B cell (primary cell): ENCODE measurements at regions not wholly inside any gene's neighbourhood (a gene's known extent, or its start where the extent isn't known, plus 50 kb on each side); places are given as distances from the start of the nearest gene placed in this dataset.

ENCODE experiments used
- ATAC-seq: fragments of 200-7000 bp; cut with Tn5 transposase; one replicate; pipeline ENCODE4 v1.10.0; 2021; ENCODE audit warnings: low read depth, mild to moderate bottlenecking, moderate number of reproducible peaks, moderate library complexity
- CTCF ChIA-PET: fragments of 350-600 bp; sonication (Branson Sonifier 250); formaldehyde crosslinking; loops from one replicate; lab custom pipeline; 2021; ENCODE audit warnings: antibody characterized with exemption, inconsistent platforms; lab: Charles Lee
- POLR2A ChIA-PET: fragments of 350-600 bp; sonication (Branson Sonifier 250); formaldehyde crosslinking; loops from one replicate; lab custom pipeline; 2021; ENCODE audit warnings: antibody characterized with exemption; lab: Charles Lee
- DNase-seq: peaks from one replicate; pipeline ENCODE4 v3.0.0; 2013
- H2AFZ ChIP-seq: 2 replicates; pipeline ENCODE4 v1.6.1; 2012; ENCODE audit warnings: mild to moderate bottlenecking, low read depth, low read length; ENCODE audit not compliant: insufficient read depth, poor library complexity, severe bottlenecking
- H3K27ac ChIP-seq, 2 donors: 1 replicate in 1 of 2; 2 replicates in 1 of 2; pipeline ENCODE4 v1.5.1; 2012 to 2013; ENCODE audit warnings: low read length in 2 of 2, mild to moderate bottlenecking in 2 of 2, moderate library complexity in 1 of 2
- H3K27me3 ChIP-seq, 4 experiments: fragments of 200-600 bp in 1 of 4; sonication (generic) in 1 of 4; replicated peaks in 1 of 4; 1 replicate in 2 of 4; 2 replicates in 2 of 4; pipeline versions ENCODE4 v1.6.1 to v1.7.0; 2013 to 2016; ENCODE audit warnings: low read length in 3 of 4, mild to moderate bottlenecking in 2 of 4, mixed read lengths in 1 of 4, moderate library complexity in 1 of 4; ENCODE audit not compliant: insufficient read depth in 4 of 4, control insufficient read depth in 3 of 4; ENCODE audit errors: control extremely low read depth in 1 of 4
- H3K36me3 ChIP-seq, 2 experiments: replicated peaks in 1 of 2; 1 replicate in 1 of 2; 2 replicates in 1 of 2; pipeline versions ENCODE4 v1.6.1 to v1.7.1; 2013; ENCODE audit warnings: low read length in 1 of 2; ENCODE audit not compliant: insufficient read depth in 2 of 2, control insufficient read depth in 1 of 2; ENCODE audit errors: control extremely low read depth in 1 of 2, extremely low read depth in 1 of 2
- H3K4me1 ChIP-seq, 2 donors: fragments of 200-600 bp in 1 of 2; sonication (generic) in 1 of 2; 1 replicate in 1 of 2; 2 replicates in 1 of 2; pipeline versions ENCODE4 v1.5.1 to v1.6.1; 2013 to 2017; ENCODE audit warnings: low read length in 2 of 2; ENCODE audit not compliant: control insufficient read depth in 2 of 2, insufficient read depth in 2 of 2
- H3K4me2 ChIP-seq: replicated peaks from 2 replicates; pipeline ENCODE3; 2012; ENCODE audit warnings: mild to moderate bottlenecking, low read depth, low read length; ENCODE audit not compliant: poor library complexity, severe bottlenecking
- H3K4me3 ChIP-seq, 5 experiments: fragments of 200-600 bp in 1 of 5; sonication (generic) in 1 of 5; 1 replicate in 3 of 5; 2 replicates in 2 of 5; pipeline versions ENCODE4 v1.5.1 to v1.7.0; 2011 to 2016; ENCODE audit warnings: low read length in 4 of 5, mild to moderate bottlenecking in 4 of 5, low read depth in 2 of 5, control low read depth in 1 of 5, moderate library complexity in 1 of 5; ENCODE audit not compliant: insufficient read depth in 1 of 5; ENCODE audit errors: control extremely low read depth in 1 of 5, extremely low read depth in 1 of 5
- H3K79me2 ChIP-seq: fragments of 200-600 bp; sonication (generic); one replicate; pipeline ENCODE4 v1.6.0; 2016; ENCODE audit warnings: low read length; ENCODE audit not compliant: control insufficient read depth, insufficient read depth
- H3K9ac ChIP-seq: fragments of 200-600 bp; sonication (generic); 2 replicates; pipeline ENCODE4 v1.6.1; 2017; ENCODE audit warnings: mild to moderate bottlenecking, low read length, moderate library complexity
- H3K9me3 ChIP-seq, 3 donors: one replicate each; pipeline versions ENCODE4 v1.6.1 to v1.7.1; 2013; ENCODE audit warnings: low read length in 2 of 3; ENCODE audit not compliant: control insufficient read depth in 2 of 3, insufficient read depth in 1 of 3; ENCODE audit errors: control extremely low read depth in 1 of 3
- H4K20me1 ChIP-seq: 2 replicates; pipeline ENCODE4 v1.6.0; 2012; ENCODE audit warnings: mild to moderate bottlenecking, low read length; ENCODE audit not compliant: insufficient read depth, control insufficient read depth, poor library complexity, severe bottlenecking
- H3K27ac Mint-ChIP-seq: one replicate; pipeline ENCODE4 v1.8.0; 2021; ENCODE audit warnings: mixed read lengths
- H3K27me3 Mint-ChIP-seq: one replicate; pipeline ENCODE4 v1.8.0; 2021; ENCODE audit warnings: mixed read lengths
- H3K4me1 Mint-ChIP-seq: one replicate; pipeline ENCODE4 v1.8.0; 2021; ENCODE audit warnings: mixed read lengths
- H3K4me3 Mint-ChIP-seq: one replicate; pipeline ENCODE4 v1.8.0; 2021; ENCODE audit warnings: mixed read lengths
- H3K9me3 Mint-ChIP-seq: one replicate; pipeline ENCODE4 v1.8.0; 2022; ENCODE audit warnings: mixed read lengths; ENCODE audit not compliant: insufficient read depth
- CTCF ChIP-seq: fragments of 200-600 bp; IDR thresholded peaks from one replicate; pipeline ENCODE4 v1.8.0; 2022; ENCODE audit warnings: antibody characterized with exemption, mild to moderate bottlenecking
- EZH2 ChIP-seq: IDR thresholded peaks from 2 replicates; pipeline ENCODE4 v1.6.1; 2012; ENCODE audit warnings: borderline replicate concordance, low read depth, mild to moderate bottlenecking, moderate library complexity, low read length; ENCODE audit not compliant: insufficient read depth, poor library complexity, severe bottlenecking
- WGBS: methylation state at CpG from one replicate; pipeline ENCODE4 v1.1.5; 2013; ENCODE audit warnings: missing lambda C conversion rate; ENCODE audit not compliant: insufficient coverage; 5-methylcytosine and 5-hydroxymethylcytosine counted together
- intact Hi-C: fragments of 100-400 bp; cut with micrococcal nuclease; formaldehyde crosslinking; loops from one replicate; pipeline ENCODE4 v1.10.0; 2022

- no peaks in the 10 kb centered on the region for H3K36me3 ChIP-seq
- intact Hi-C loops = no loop called here
- no peaks in the 10 kb centered on the region for H4K20me1 ChIP-seq
- Mint-ChIP-seq H3K9me3 (no peaks in the 10 kb centered on the region), H3K4me1 (no peaks in the 10 kb centered on the region), H3K4me3 (no peak overlapping the region), H3K27me3 (peaks cover 37% of the 10 kb centered on the region), H3K27ac (no peak overlapping the region)
- H3K4me1 ChIP-seq = no peaks in the 10 kb centered on the region
- ATAC-seq = no peak
- no peaks in the 10 kb centered on the region for H3K79me2 ChIP-seq
- ChIA-PET POLR2A (no interaction called here), CTCF (no interaction called here)
- 63% methylated on average over 3 of the region's 7 CpGs for WGBS
- H3K27me3 ChIP-seq = peaks cover 0 to 5% (median 1%) of the 10 kb centered on the region in 4 experiments
- no peak overlapping the region for H3K4me2 ChIP-seq
- H3K4me3 ChIP-seq = no peak overlapping the region
- TF ChIP-seq CTCF (no peak), EZH2 (no peak)
- H3K9me3 ChIP-seq = no peaks in the 10 kb centered on the region
- H3K27ac ChIP-seq = no peak overlapping the region
- H2AFZ ChIP-seq = no peak overlapping the region
- no peak overlapping the region for H3K9ac ChIP-seq
- DNase-seq = no peak
These were observed 82.5 kb upstream of the MYO3A start for GRCh38 chr10:25851548-25851947.

GRCh38 chr10:25852364-25852941, 81.6 kb upstream of the MYO3A start:
- POLR2A ChIA-PET = no interaction called here
- Histone ChIP-seq H3K9ac (no peak overlapping the region), H3K27ac (no peak overlapping the region), H2AFZ (no peak overlapping the region), H3K27me3 (peaks cover 0 to 5% (median 1%) of the 10 kb centered on the region in 4 experiments), H3K4me2 (no peak overlapping the region), H3K79me2 (no peaks in the 10 kb centered on the region), H3K9me3 (no peaks in the 10 kb centered on the region), H3K4me3 (no peak overlapping the region), H3K36me3 (no peaks in the 10 kb centered on the region), H4K20me1 (no peaks in the 10 kb centered on the region), H3K4me1 (no peaks in the 10 kb centered on the region)
- Mint-ChIP-seq H3K27ac (no peak overlapping the region), H3K27me3 (peaks cover 41% of the 10 kb centered on the region), H3K4me3 (no peak overlapping the region), H3K4me1 (no peaks in the 10 kb centered on the region), H3K9me3 (no peaks in the 10 kb centered on the region)
- DNase-seq (no peak), ATAC-seq (no peak)
- TF ChIP-seq CTCF (no peak), EZH2 (no peak)
- CTCF ChIA-PET = no interaction called here
- WGBS = 95% methylated on average over 2 of the region's 8 CpGs
- intact Hi-C loops = no loop called here
